GM12892 (cell line): ENCODE measurements at regions not wholly inside any gene's neighbourhood (a gene's known extent, or its start where the extent isn't known, plus 50 kb on each side); places are given as distances from the start of the nearest gene placed in this dataset.

Experiments used
- POLR2A ChIP-seq: IDR thresholded peaks from 2 replicates; pipeline ENCODE4 v1.6.1; 2011; ENCODE audit warnings: low read depth, low read length, control low read depth
- POLR2AphosphoS5 ChIP-seq: IDR thresholded peaks from 2 replicates; pipeline ENCODE4 v1.6.1; 2011; ENCODE audit warnings: low read depth, low read length, control low read depth
- TAF1 ChIP-seq: IDR thresholded peaks from 2 replicates; pipeline ENCODE4 v1.6.1; 2011; ENCODE audit warnings: low read depth, mild to moderate bottlenecking, control low read depth, low read length, borderline replicate concordance

DNA sequence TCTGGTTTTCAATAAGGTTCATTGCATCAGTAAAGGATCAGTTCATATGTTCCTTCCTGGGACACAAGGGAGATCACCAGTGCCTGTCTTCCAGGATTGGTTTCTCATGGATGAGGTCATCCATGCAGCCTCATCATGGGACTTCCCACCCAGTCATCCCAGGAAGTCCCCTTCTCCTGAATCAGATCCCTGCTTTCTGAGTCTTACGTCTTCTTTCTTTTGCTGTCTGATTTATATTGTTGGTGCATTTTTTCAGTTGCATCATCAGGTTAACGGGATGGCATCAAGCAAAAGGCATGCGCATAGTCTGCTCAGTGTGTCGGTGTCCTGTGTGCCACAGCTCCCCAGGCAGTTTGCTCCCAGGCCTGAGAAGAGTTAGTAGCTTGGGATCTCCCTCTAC lies 105.9 kb downstream of the SOX11 start:
- no peak for TF ChIP-seq POLR2AphosphoS5
- no peak for TF ChIP-seq POLR2A
- TF ChIP-seq TAF1: no peak
